ENCODE measurements at regions not wholly inside any gene's neighbourhood (a gene's known extent, or its start where the extent isn't known, plus 50 kb on each side); places are given as distances from the start of the nearest gene placed in this dataset.

GRCh38 chr21:25496825-25497482 lies 110.3 kb downstream of the MRPL39 start:
- TF ChIP-seq CTCF (IDR thresholded peaks at IDR 0.05) (no peak), POLR2AphosphoS5 (IDR thresholded peaks at IDR 0.05; ENCODE audit: insufficient read depth in 1 of 2, low read depth in 1 of 2) (no peak), POLR2A (IDR thresholded peaks at IDR 0.05) (no peak)

Measured in vagina (tissue), 2 donors.